NCI-H1930 (cell line): ENCODE measurements at regions not wholly inside any gene's neighbourhood (a gene's known extent, or its start where the extent isn't known, plus 50 kb on each side); places are given as distances from the start of the nearest gene placed in this dataset.

Experiments used
- DNase-seq, 2 experiments: peaks; one replicate each; lab custom pipeline; 2025; lab: John Stamatoyannopoulos, UW

DNA sequence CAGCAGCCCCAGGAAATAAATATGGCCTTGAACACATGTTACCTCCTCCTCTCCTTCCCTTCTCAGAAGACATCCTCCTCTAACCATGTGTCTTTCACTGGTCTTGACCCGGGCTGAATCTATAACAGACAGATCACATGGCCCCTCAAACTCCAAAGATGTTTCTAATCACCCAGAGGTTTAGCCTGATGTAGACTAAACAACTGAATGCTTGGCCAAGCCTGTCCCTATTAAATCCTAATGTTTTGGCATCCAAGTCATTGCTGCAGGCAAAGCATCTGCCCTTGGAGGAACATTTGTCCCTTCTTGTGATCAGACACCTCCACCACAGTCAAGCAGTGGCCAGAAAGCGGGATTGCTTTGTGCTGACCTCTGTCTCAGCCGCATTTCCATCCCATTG, 65.5 kb downstream of the ANKRD60 start:
- no peak for DNase-seq

DNA sequence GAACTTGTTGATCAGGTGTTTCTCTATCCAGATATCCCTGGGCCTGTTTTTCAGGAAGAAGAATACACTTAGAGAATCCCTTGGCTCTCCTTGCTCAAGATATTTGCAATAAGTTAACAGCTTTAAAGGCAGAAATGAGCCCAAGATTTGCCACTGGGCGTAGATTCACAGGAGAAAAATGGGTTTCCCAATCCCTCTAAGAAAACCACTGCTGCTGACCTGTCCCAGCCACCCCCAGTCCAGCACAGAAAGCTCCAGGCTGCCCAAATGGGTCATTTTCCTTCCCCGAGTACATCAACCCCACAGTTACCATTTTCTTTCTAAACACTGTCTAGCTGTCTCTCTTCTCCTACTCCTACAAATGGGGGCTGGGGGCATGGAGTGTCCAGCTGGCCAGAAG, 67.3 kb downstream of the ANKRD60 start:
- no peak for DNase-seq

DNA sequence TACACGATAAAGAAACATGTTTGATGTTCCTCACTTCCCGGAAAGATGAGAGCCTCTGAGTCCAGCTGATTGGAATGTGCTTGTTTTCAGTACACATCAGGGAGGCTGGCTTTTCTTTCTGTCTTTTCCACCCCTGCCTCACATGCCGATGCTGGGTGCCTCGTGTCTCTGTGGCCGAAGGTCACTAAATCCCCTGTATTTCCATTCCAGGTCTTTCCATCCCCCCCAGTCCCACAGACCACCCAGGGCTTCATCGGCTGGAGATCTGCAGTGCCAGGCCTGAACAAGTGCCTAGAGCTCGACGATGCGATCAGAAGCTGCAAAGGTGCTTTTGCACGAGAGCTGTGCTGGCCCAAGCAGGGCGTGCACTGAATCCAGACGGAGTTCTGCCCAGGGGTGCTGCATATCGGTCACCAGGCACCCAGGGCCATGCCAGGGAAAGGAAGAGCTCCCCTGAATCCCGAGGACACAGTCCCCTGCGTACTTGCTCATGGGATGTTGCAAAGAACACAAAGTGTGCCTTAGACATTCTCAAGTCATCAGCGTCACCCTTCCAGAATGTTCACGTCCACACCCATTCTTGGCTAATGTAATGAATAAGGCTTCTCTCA, 67.9 kb downstream of the ANKRD60 start:
- no peak for DNase-seq

DNA sequence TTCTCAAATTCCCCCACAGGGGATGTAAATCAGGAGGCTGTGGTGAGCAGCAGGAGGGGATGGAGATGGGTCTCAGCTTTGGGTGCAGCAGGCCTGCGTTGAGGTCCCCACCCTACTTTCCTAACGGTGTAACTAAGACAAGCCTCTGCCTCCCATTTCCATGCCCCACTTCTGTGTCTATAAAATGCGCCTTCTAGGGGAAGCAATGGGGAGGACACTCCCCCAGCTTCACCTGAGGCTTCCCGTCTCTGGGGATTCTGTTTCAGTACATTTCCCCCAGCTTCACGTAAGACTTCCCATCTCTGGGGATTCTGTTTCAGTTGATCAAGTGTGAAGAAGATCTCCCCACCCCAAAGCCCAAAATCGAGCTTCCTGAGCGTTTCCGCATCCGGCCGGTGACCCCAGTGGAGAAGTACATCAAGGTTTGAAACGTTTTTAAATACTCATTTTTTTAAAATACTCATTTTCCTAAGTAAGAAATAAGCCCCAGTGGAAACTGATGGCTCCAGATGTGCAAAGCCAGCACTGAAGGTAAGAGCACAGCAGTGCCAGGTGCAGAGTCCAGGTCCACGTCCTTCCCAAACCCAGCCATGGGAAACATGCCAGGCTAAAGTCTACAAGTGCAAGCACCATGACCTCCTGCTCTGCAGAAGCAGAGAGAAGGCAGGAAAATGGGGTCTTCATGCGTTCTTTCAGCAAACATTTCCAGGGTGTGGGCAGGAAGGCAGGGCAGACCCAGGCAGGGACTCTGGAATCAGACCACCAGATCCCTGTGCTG, 73.1 kb downstream of the ANKRD60 start:
- no peak for DNase-seq

DNA sequence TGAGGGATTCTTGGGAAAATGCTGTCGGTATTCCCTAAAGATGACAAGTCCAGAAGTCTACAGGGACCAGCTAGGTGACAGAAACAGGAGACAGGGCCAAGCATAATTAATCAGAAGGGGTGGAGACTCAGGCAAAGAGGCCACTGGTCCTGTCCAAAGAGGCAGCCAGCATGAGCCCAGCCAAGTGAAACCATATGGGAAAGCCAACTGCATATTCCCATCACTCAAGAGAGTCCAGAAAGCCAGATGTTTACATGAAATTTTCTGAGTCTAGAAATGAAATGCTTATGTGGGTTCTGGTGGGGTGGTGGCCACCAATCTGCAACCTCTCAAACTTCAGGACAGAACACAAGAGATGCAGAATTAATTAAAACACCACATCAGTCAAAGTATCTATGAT, 74.3 kb downstream of the ANKRD60 start:
- no peak for DNase-seq

DNA sequence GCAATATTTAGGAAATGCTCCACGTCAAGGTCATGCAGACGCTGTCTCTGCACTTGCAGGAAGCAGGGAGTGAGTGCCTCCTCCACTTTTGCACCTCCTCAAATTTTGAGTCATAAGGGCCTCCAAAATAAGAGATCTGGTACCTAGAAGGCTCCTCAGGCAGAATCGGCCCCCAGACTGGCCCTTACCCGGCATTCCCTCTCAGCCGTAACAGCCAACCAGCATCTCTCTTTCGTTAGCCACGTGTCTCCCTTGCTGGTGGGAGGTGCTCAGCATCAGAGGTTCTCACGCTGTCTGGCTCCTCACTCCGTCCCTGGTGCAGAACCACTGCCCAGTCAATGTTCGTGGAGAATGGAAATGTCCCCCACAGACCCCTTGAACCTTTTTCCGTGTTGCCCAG, 75.3 kb downstream of the ANKRD60 start:
- no peak for DNase-seq

DNA sequence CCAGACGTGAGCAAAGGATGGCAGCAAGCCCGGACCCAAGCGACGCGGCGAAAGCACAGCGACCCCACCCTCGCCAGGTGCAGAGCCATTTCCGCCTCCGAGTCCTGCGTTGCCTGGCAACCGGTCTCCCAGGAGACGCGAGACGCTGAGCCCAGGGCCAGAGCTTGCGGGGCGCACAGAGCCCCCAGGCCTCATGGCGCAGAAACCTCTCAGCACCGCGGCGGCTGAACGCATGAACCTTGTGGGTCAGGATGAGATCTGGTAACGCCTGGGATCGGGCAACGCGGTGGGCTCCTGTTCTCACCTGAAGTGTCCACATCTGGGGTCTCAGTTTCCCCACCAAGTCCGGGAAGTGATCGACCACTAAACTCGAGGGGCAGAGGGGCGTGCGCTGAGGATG, 77.7 kb downstream of the ANKRD60 start:
- DNase-seq, result peak; percentile 87 to 90

DNA sequence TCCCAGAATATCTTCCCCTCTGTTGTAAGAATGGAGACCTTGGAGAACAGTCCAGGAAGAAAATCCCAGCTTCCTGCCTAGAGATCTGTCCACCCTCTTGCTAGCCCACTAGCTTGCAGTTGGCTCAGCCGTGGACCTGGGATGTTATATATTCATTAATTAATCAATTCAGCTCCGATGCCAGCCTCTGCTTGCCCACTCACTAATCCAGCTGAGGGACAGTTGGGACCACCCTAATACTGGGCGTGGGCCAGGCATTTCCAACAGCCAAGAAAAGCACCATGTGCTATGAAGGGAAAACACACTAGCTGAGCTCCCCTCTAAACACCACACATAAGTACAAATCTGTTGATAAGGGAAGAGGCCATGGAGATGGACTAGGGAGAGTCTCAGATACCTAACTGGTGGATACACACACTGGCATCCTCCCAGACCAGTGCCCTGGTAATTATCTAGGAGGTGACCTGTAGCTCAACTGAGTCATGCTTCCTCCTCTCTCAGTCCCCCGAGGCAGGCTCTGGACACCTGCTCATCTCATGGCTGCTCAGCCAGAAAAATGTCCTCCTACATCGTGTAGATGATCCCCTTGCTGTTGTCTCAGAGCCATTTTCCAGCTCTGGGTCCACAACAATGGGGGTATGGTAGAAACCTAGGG, 78.9 kb downstream of the ANKRD60 start:
- no peak for DNase-seq

DNA sequence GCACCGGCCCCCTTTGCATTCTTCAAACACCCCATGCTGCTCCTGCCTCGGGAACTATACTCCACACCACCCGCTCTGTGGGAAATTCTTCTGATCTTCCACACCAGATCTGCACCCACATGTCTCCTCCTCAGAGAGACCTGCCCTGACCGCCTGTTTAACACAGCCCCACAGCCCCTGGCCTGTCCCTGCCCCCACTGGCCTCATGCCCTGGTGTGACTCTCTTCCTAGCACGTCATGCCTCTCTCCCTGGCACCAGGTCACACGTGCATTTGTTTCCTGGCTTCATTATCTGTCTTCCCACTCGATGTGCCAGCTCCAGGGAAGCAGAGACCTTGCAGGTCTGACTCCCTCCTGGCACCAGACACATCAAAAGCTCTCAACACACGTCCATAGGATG, 79.6 kb downstream of the ANKRD60 start:
- DNase-seq, result no peak

DNA sequence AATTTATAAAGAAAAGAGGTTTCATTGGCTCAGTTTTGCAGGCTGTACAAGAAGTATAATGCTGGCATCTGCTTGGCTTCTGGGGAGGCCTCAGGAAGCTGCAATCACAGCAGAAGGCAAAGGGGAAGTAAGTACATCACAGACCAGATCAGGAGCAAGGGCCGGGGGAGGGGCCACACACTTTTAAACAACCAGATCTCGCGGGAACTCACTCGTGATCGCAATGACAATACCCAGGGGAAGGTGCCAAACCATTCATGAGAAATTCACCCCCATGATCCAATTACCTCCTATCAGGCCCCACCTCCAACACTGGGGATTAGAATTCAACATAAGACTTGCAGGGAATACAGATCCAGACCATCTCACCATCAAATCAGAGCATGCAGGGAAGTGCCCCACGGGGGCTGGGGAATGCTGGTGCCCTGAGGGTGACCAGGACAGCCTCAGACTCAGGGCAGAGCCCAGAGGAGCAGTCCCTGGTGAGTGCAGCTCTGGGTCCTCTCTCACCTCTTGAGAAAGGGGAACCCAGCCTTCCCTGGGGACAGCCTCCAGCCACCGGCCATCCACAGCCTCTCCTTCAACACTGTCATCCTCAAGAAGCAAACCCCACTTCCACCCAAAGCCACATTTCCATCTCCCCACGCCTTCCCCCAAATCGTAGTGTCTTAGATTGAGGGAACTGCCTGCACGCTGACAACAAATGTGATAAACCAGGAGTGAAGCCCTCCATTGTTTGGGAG, 80.7 kb downstream of the ANKRD60 start:
- no peak for DNase-seq

DNA sequence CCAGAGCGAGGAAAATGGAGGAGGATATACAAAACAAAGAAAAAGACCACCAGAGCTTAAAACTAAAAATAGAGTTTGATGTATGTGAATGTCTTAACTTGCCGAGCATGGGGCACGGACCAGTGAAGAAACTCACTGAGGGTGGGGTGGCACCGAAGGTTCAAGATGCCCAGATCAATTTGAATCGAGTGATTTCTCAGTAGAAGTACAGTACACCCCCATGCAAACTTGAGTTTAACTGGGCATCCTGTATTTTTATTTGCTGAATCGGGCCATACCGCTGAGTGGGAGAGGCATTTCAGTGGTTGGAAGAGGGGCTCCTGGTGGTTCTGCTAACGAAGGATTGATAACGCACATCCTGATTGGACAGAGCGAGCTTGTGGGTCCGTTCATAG, 81.7 kb downstream of the ANKRD60 start:
- DNase-seq, result no peak

DNA sequence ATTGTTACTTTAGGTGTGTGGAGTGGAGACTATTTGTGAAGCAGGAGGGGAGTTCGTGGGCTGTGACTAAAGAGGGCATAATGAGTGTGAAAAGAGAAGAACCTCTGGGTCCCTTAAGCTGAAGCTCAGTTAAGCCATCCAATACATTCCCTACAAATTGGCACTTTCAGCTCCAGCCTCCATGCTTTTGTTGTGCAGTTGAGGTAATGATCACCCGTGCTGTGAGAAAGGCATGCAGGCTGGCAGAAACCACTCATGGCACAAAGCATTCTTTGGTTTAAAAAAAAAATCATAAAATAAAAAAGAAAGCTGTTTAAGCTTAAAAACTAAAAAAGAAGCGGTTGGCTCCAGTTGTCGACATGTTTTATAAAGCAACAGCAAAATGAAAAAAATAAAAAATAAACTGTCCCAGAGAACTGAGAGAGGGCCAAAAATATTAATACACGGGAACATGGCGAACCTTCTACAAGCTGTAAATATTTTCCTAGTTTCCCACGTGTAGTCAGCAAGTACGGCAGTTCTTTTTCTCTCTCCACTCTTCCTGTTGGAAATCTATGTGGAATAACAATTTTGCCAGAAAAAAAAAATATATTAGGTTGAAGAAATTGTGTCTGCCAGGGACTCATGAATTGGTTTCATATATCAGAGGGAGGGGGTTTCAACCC, 82.2 kb downstream of the ANKRD60 start:
- DNase-seq, result no peak

DNA sequence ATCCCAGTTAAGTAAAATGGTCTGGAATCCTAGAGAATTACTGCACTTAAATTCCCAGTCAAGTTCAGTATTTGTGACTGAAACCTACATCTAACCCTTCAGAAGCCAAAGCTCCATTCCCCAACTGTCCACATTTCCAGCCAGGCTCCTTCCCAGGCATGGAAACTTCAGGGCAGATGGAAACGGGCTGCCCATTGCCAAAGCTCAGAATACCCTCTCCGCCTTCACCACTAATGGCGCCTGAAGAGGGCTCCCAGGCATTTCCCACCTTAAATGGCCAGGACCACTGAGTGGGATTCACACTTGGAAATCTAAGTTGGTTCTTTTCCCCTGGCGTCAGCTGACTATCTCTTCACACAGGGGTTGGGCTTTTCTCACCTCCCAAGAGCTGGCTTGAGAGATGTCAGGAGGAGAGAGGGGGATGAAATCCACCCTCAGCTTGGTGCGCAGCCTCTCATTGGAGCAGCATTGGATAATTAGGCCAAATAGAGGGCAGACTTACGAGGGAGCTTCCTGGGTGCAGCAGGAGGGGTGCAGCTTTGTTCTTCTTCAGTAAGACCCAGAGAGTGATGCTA, 82.9 kb downstream of the ANKRD60 start:
- DNase-seq, result no peak

DNA sequence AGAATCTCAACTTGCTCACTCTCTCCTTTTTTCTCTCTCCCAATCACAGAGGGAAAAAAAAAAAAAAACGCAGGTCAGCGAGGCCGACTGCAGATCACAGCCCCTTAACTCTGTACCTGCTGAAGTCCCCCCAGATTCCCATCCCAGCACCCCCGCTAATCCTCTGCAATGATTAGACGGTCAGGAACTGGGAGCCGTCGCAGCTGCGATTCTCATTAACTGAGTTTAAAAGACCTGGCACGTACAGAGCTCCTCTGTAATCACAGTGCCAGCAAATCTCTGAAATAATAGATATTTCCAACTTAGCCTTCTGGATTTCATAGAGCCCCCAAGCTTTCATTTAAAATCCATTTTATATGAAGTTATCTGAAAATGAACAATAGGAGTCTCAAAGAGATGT, 84.4 kb downstream of the ANKRD60 start:
- DNase-seq, result no peak

DNA sequence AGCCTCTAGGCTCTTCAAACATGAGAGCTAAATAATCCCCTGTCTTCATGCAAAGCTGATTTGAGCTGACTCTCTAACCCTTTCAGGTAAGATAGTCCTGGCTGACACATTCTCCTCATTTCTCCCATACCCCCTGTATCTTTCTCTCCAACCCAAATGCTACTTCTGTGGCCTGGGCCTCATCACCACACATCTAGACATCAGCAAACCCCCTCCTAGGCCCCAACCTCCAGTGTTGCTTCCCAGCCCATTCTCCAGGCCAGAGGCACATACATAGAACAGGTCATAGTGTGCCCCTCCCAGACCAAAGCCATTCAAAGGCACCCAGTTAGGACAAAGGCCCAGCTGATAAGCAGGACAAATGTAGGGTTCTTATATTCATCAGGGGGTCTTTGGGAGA, 84.9 kb downstream of the ANKRD60 start:
- no peak for DNase-seq

DNA sequence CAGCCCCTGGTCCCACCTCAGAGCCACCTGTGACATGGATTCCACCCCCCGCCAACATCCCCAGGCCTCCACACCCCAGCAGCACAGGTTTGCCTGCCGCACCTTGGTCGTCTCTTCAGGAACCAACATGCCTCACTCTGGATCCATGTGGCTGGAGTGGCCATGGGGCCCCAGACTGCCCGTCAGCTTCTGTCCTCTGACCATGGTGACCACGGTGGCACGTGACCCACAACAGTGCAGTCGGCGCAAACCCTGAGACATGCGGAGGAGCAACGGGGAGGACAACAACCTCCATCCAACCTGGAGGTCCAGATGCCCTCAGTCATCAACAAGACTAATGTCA, 85.6 kb downstream of the ANKRD60 start:
- DNase-seq, result no peak

DNA sequence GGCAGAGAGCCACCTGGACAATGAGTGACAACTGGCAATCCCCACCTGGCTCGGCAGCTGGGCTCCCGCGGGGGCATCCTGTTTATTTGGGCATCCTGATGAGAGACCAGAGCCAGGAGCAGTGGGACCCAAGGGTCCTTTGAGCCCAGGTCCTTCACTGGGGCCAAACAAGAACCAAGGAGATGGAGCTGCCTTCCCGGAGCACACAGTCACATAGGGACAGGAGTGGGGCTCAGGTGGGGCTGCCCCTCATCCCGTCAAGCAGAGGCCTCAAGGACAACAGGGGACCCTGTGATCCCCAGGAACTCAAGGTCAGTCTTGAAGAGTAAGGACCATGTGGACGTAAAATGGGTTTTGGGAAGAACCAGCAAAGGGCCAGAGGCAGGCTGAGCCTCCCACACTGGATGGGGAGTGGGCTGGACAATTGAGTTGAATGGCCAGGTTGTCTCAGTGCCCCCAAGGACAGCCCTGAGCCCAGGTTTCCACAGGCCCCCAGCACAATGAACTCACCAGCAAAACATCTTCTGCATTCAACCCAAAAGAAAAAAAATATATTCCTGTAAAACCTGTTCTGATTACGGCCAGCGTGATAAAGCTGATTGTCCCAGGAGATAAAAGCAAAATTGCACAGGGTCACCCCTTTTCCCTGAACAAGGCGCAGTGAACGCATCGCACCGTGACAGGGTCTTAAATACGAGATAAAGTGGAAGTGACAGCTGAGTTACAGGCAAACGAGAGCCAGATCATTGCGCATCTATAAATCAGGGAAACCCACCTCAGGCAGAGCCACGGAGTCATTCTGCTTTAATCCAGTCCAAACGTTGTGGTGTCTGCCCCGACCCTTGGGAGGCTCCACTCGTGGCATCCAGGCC, 86.2 kb downstream of the ANKRD60 start:
- no peak for DNase-seq

DNA sequence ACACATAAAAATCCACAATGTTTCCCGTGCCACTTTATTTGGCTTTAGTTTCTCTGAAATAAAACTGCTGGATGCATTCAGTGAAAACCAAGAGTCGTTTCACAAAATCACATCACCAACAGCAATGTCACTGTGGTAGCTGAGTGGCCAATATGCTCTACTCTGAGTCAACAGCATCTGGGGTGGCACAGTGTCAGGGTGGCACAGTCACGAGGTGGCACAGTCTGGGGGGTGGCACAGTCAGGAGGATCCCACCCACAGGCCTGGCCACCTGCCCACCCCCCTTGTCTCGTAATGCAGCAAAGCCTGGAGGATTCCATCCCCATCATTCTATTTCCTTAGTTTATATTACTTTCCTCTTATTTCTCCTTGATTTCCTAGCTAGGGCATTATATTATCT, 87.0 kb downstream of the ANKRD60 start:
- DNase-seq, result no peak

DNA sequence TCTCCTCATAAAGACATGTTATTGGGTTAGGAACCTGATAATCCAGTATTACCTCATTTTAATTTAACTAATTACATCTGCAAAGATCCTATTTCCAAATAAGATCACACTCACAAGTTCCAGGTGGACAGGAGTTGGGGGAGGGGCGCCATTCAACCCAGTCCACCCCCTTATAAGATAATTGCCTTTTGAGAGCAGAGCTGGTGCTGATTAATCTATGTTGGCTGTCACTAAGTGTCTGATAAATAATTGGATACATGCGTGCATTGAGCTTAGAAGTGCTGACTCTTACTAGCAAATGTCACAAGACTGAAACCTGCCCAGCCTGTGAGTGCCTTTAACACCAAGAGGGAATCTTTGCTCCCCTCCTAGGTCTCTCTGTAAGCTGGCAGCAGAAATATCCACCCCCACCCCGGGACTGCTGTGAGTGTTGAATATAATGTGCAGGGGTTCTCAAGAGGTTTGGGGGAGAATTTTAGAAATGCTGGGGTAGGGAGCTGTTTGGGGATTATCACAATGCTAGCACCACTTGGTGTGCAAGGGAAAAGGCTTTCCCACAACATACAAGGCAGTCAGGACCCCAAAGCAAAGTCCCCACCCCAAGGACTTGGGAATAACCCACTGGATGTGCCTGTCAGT, 87.5 kb downstream of the ANKRD60 start:
- DNase-seq, result no peak
